Naive thymus-derived CD4-positive, alpha-beta T cell (primary cell): ENCODE measurements at regions not wholly inside any gene's neighbourhood (a gene's known extent, or its start where the extent isn't known, plus 50 kb on each side); places are given as distances from the start of the nearest gene placed in this dataset.

ENCODE experiments used
- ATAC-seq: fragments of 150-1000 bp; cut with Tn5 transposase; 2 replicates; pipeline ENCODE4 v1.10.0; 2021; ENCODE audit warnings: mild to moderate bottlenecking, moderate library complexity
- CTCF ChIA-PET: fragments of 350-600 bp; sonication (Branson Sonifier 250); formaldehyde crosslinking; loops from one replicate; lab custom pipeline; 2021; ENCODE audit warnings: antibody characterized with exemption; lab: Charles Lee
- POLR2A ChIA-PET: fragments of 350-600 bp; sonication (Branson Sonifier 250); formaldehyde crosslinking; loops from one replicate; lab custom pipeline; 2021; ENCODE audit warnings: antibody characterized with exemption, inconsistent platforms; lab: Charles Lee
- DNase-seq, 9 donors: peaks; one replicate each; pipeline versions ENCODE4 v3.0.0 to v3.0.0-alpha.2; 2020 to 2022; ENCODE audit warnings: mixed read lengths in 1 of 9
- H3K27ac ChIP-seq: one replicate; pipeline ENCODE4 v1.7.0; 2013; ENCODE audit warnings: mild to moderate bottlenecking, low read depth, low read length, moderate library complexity
- H3K27me3 ChIP-seq, 2 donors: one replicate each; pipeline ENCODE4 v1.7.0; 2013; ENCODE audit warnings: low read length in 2 of 2, mild to moderate bottlenecking in 2 of 2, moderate library complexity in 2 of 2; ENCODE audit not compliant: control insufficient read depth in 2 of 2, insufficient read depth in 2 of 2
- H3K36me3 ChIP-seq, 3 experiments: 1 replicate in 2 of 3; 2 replicates in 1 of 3; pipeline ENCODE4 v1.7.0; 2013; ENCODE audit warnings: low read length in 3 of 3, mild to moderate bottlenecking in 3 of 3, moderate library complexity in 1 of 3; ENCODE audit not compliant: insufficient read depth in 3 of 3, control insufficient read depth in 2 of 3
- H3K4me1 ChIP-seq, 2 donors: one replicate each; pipeline ENCODE4 v1.7.0; 2013; ENCODE audit warnings: low read length in 2 of 2, mild to moderate bottlenecking in 2 of 2, moderate library complexity in 1 of 2; ENCODE audit not compliant: control insufficient read depth in 2 of 2, insufficient read depth in 2 of 2
- H3K4me3 ChIP-seq: 2 replicates; pipeline ENCODE4 v1.7.0; 2013; ENCODE audit warnings: mild to moderate bottlenecking, low read length
- H3K9me3 ChIP-seq, 3 experiments: 1 replicate in 2 of 3; 2 replicates in 1 of 3; pipeline ENCODE4 v1.7.0; 2013; ENCODE audit warnings: low read length in 3 of 3; ENCODE audit not compliant: control insufficient read depth in 2 of 3
- H3K27ac Mint-ChIP-seq, 9 donors: one replicate each; pipeline ENCODE4 v1.8.0; 2020 to 2022; ENCODE audit warnings: mixed read lengths in 9 of 9, mild to moderate bottlenecking in 8 of 9, moderate library complexity in 5 of 9, inconsistent platforms in 2 of 9
- H3K27me3 Mint-ChIP-seq, 5 donors: one replicate each; pipeline ENCODE4 v1.8.0; 2021 to 2022; ENCODE audit warnings: mixed read lengths in 5 of 5, mild to moderate bottlenecking in 1 of 5
- H3K36me3 Mint-ChIP-seq, 5 donors: one replicate each; pipeline ENCODE4 v1.8.0; 2020 to 2022; ENCODE audit warnings: mixed read lengths in 5 of 5, mild to moderate bottlenecking in 3 of 5, inconsistent platforms in 1 of 5
- H3K4me1 Mint-ChIP-seq, 7 donors: one replicate each; pipeline ENCODE4 v1.8.0; 2020 to 2022; ENCODE audit warnings: mixed read lengths in 7 of 7, mild to moderate bottlenecking in 3 of 7, inconsistent platforms in 1 of 7
- H3K4me3 Mint-ChIP-seq, 10 donors: one replicate each; pipeline ENCODE4 v1.8.0; 2020 to 2022; ENCODE audit warnings: mild to moderate bottlenecking in 10 of 10, mixed read lengths in 10 of 10, moderate library complexity in 6 of 10, inconsistent platforms in 2 of 10
- H3K9me3 Mint-ChIP-seq, 11 donors: one replicate each; pipeline ENCODE4 v1.8.0; 2020 to 2022; ENCODE audit warnings: mixed read lengths in 11 of 11, mild to moderate bottlenecking in 4 of 11, inconsistent platforms in 1 of 11, moderate library complexity in 1 of 11
- intact Hi-C, 2 donors: fragments of 100-400 bp; cut with micrococcal nuclease; formaldehyde crosslinking; loops; one replicate each; pipeline ENCODE4 v1.15.1; 2023

- peak overlapping the region; percentile 17 to 89 (median 73) for H3K4me3 Mint-ChIP-seq
- Histone ChIP-seq H3K4me3 (no peak overlapping the region), H3K4me1 (peaks cover 0 to 17% of the 10 kb centered on the region in 2 donors), H3K36me3 (no peaks in the 10 kb centered on the region), H3K9me3 (no peaks in the 10 kb centered on the region), H3K27me3 (no peaks in the 10 kb centered on the region), H3K27ac (no peak overlapping the region)
- H3K27ac Mint-ChIP-seq: peak overlapping the region in 4 of 9 donors; percentile 28 to 72 (median 65)
- H3K36me3 Mint-ChIP-seq: peaks cover 0 to 4% (median 0%) of the 10 kb centered on the region in 5 donors
- H3K27me3 Mint-ChIP-seq: peaks cover 0 to 11% (median 6%) of the 10 kb centered on the region in 5 donors
- POLR2A ChIA-PET: interaction anchor here (0.5 to 1.1 kb wide), 2 partner anchors 83 to 734 kb away, joined by 3 to 4 read pairs; no protein-coding TSS in a partner anchor
- peak; percentile 51 for ATAC-seq
- intact Hi-C loops: loop anchor here in 1 of 2 donors (1.0 to 5.0 kb wide), 3 partner anchors 52 to 181 kb away; no protein-coding TSS in a partner anchor
- peak in 8 of 9 donors; percentile 2 to 32 (median 18) for DNase-seq
- CTCF ChIA-PET: no interaction called here
- H3K4me1 Mint-ChIP-seq: peaks cover 9 to 23% (median 20%) of the 10 kb centered on the region in 7 donors
- peaks cover 0 to 4% (median 0%) of the 10 kb centered on the region in 11 donors for H3K9me3 Mint-ChIP-seq
Measured at GRCh38 chr20:52494244-52494643, 302.7 kb upstream of the ZFP64 start.

DNA sequence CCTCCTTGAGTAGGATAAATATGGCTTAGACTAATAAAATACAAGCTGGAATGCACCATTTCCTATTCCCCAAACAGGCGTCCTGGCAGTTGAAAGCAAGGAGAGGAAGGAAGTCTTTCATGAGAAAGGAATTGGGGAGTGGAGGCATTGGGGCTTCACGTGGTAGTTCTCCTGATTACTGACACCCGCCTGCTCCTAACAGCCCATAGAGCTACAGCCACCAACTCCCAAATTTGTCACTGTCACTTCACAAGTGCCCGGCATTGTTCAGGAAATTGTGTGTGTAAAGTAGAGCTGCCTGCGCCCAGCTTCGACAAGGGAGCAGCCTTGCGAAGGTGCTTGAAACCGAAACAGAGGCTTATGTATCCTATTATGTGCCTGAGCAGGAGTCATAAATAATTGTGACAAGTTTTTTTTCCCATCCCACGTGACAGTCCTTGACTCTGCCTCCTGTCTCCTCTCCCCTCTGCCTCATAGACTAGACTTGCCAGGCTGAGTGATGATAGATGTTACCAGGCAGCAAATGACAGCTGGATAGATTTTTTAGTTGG, 301.7 kb upstream of the ZFP64 start:
- Histone ChIP-seq H3K27me3 (no peaks in the 10 kb centered on the region), H3K4me1 (peaks cover 0 to 17% of the 10 kb centered on the region in 2 donors), H3K27ac (no peak overlapping the region), H3K36me3 (no peaks in the 10 kb centered on the region), H3K9me3 (no peaks in the 10 kb centered on the region), H3K4me3 (peak overlapping the region; percentile 38)
- Mint-ChIP-seq H3K36me3 (peaks cover 0 to 4% (median 0%) of the 10 kb centered on the region in 5 donors), H3K4me1 (peaks cover 9 to 23% (median 20%) of the 10 kb centered on the region in 7 donors), H3K27me3 (peaks cover 0 to 11% (median 6%) of the 10 kb centered on the region in 5 donors), H3K27ac (peak overlapping the region in 6 of 9 donors; percentile 1 to 79 (median 70)), H3K4me3 (peak overlapping the region; percentile 38 to 85 (median 76)), H3K9me3 (peaks cover 0 to 4% (median 0%) of the 10 kb centered on the region in 11 donors)
- ATAC-seq (peak; percentile 54), DNase-seq (peak in 4 of 9 donors; percentile 6 to 16 (median 11))
- CTCF ChIA-PET: interaction anchor here (0.6 kb wide), 1 partner anchor 37 kb away, joined by 4 read pairs; no protein-coding TSS in a partner anchor
- intact Hi-C loops: loop anchor here in 1 of 2 donors (2.0 to 5.0 kb wide), 2 partner anchors 26 to 51 kb away; no protein-coding TSS in a partner anchor
- POLR2A ChIA-PET: interaction anchor here (1.1 kb wide), 2 partner anchors 17 to 82 kb away, joined by 4 read pairs; no protein-coding TSS in a partner anchor

DNA sequence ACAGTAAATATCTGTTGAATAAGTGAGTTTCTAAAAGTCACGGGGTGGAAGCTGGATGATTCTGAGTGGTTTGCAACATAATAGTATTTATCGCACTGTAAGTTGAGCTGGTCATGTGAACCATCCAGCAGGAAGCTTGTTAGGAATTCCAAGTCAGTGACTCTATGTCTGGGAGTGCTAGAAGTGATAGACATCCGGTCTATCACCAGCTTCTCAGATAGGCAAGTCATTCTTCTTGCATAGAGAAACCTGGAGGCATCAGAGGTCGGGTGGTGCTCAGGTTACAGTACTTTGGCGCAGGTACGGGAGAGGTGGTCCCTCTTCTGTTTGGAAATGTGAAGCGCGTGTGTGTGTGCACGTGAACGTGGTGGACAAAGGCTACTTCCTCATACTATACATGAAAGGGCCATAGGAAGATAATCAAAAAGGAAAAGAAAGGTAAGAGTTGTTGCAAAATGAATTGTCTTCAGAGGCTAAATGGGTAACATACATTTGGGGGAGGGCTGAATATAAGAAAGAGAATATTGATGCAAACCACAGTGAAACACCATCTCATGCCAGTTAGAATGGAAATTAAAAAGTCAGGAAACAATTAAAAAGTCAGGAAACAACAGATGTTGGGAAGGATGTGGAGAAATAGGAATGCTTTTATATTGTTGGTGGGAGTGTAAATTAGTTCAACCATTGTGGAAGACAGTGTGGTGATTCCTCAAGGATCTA, 299.3 kb upstream of the ZFP64 start:
- no peaks in the 10 kb centered on the region for H3K9me3 ChIP-seq
- H3K4me1 Mint-ChIP-seq: peaks cover 9 to 23% (median 20%) of the 10 kb centered on the region in 7 donors
- no peak for ATAC-seq
- H3K9me3 Mint-ChIP-seq: peaks cover 0 to 4% (median 0%) of the 10 kb centered on the region in 11 donors
- no peak overlapping the region for H3K27ac ChIP-seq
- CTCF ChIA-PET: interaction anchor here (0.6 kb wide), 1 partner anchor 684 kb away, joined by 3 read pairs; no protein-coding TSS in a partner anchor
- no peaks in the 10 kb centered on the region for H3K27me3 ChIP-seq
- H3K4me1 ChIP-seq: peaks cover 0 to 17% of the 10 kb centered on the region in 2 donors
- no peak overlapping the region for H3K4me3 ChIP-seq
- POLR2A ChIA-PET: interaction anchor here (0.5 to 0.8 kb wide), 3 partner anchors 19 to 590 kb away, joined by 3 read pairs; no protein-coding TSS in a partner anchor
- no peak for DNase-seq
- no peaks in the 10 kb centered on the region for H3K36me3 Mint-ChIP-seq
- intact Hi-C loops: loop anchor here in 1 of 2 donors (5.0 kb wide), 1 partner anchor 49 kb away; no protein-coding TSS in a partner anchor
- peaks cover 0 to 11% (median 6%) of the 10 kb centered on the region in 5 donors for H3K27me3 Mint-ChIP-seq
- H3K36me3 ChIP-seq: no peaks in the 10 kb centered on the region
- no peak overlapping the region for H3K4me3 Mint-ChIP-seq
- H3K27ac Mint-ChIP-seq: no peak overlapping the region

- Histone ChIP-seq H3K4me3 (no peak overlapping the region), H3K4me1 (no peaks in the 10 kb centered on the region), H3K9me3 (no peaks in the 10 kb centered on the region), H3K36me3 (no peaks in the 10 kb centered on the region), H3K27me3 (no peaks in the 10 kb centered on the region), H3K27ac (no peak overlapping the region)
- intact Hi-C loops: no loop called here
- ATAC-seq (no peak), DNase-seq (no peak)
- no peaks in the 10 kb centered on the region for H3K27me3 Mint-ChIP-seq
- no peak overlapping the region for H3K27ac Mint-ChIP-seq
- CTCF ChIA-PET: interaction anchor here (0.5 kb wide), 1 partner anchor 507 kb away, joined by 4 read pairs; no protein-coding TSS in a partner anchor
- H3K36me3 Mint-ChIP-seq: peaks cover 0 to 4% (median 0%) of the 10 kb centered on the region in 5 donors
- H3K4me1 Mint-ChIP-seq: peaks cover 0 to 8% (median 2%) of the 10 kb centered on the region in 7 donors
- POLR2A ChIA-PET: interaction anchor here (1.0 kb wide), 1 partner anchor 18 kb away, joined by 3 read pairs; no protein-coding TSS in a partner anchor
- peaks cover 0 to 9% (median 0%) of the 10 kb centered on the region in 11 donors for H3K9me3 Mint-ChIP-seq
- no peak overlapping the region for H3K4me3 Mint-ChIP-seq
Measured at GRCh38 chr20:52484438-52484837, 292.9 kb upstream of the ZFP64 start.

DNA sequence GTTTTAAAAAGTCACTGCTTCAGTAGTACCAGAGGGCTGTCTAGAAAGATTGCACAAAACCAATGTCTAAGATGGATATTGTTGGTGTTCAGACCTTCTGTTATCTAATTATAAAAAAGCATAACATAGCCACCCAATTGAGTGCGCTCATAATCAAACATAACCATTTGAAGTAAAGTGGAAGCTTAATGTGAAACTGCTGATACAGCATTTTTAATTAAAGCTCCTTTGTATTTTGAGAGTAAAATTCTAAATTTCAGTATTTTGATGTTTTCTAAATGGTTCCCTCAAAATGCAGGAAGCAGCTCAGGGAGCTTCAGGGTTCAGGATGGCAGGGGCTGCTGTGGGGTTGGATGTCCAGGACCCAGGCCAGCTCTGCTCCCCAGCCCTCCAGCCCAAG, 291.8 kb upstream of the ZFP64 start:
- Histone ChIP-seq H3K4me1 (no peaks in the 10 kb centered on the region), H3K9me3 (no peaks in the 10 kb centered on the region), H3K36me3 (no peaks in the 10 kb centered on the region), H3K27ac (no peak overlapping the region), H3K27me3 (no peaks in the 10 kb centered on the region), H3K4me3 (no peak overlapping the region)
- H3K4me3 Mint-ChIP-seq: no peak overlapping the region
- peaks cover 0 to 9% (median 0%) of the 10 kb centered on the region in 11 donors for H3K9me3 Mint-ChIP-seq
- no peak for DNase-seq
- H3K4me1 Mint-ChIP-seq: peaks cover 0 to 8% (median 2%) of the 10 kb centered on the region in 7 donors
- H3K27ac Mint-ChIP-seq: peak overlapping the region in 1 of 9 donors; percentile 45
- ChIA-PET POLR2A (no interaction called here), CTCF (no interaction called here)
- peaks cover 0 to 4% (median 0%) of the 10 kb centered on the region in 5 donors for H3K36me3 Mint-ChIP-seq
- intact Hi-C loops: no loop called here
- no peak for ATAC-seq
- no peaks in the 10 kb centered on the region for H3K27me3 Mint-ChIP-seq

DNA sequence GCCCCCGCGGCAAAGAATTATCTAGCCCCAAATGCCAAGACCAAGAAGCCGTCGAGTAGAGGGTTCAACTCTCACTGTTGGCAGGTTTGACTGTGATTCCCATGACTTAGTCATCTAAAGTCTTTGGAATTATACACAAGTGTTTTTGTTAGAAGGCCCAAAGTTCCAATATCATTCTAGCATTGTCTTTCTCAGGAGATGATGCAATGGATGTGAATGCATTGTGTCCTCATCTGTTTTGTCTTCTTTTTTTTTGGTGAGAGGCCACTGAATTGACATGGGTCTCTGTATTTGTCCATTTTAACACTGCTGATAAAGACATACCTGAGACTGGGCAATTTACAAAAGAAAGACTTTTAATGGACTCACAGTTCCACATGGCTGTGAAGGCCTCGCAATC, 290.5 kb upstream of the ZFP64 start:
- H3K4me3 ChIP-seq: no peak overlapping the region
- DNase-seq: no peak
- ChIA-PET POLR2A (no interaction called here), CTCF (no interaction called here)
- Mint-ChIP-seq H3K27me3 (no peaks in the 10 kb centered on the region), H3K4me3 (no peak overlapping the region), H3K27ac (no peak overlapping the region), H3K4me1 (peaks cover 0 to 8% (median 2%) of the 10 kb centered on the region in 7 donors), H3K36me3 (peaks cover 0 to 4% (median 0%) of the 10 kb centered on the region in 5 donors), H3K9me3 (peaks cover 0 to 9% (median 0%) of the 10 kb centered on the region in 11 donors)
- intact Hi-C loops: no loop called here
- H3K27ac ChIP-seq: no peak overlapping the region
- H3K36me3 ChIP-seq: no peaks in the 10 kb centered on the region
- H3K4me1 ChIP-seq: no peaks in the 10 kb centered on the region
- ATAC-seq: no peak
- H3K9me3 ChIP-seq: no peaks in the 10 kb centered on the region
- H3K27me3 ChIP-seq: no peaks in the 10 kb centered on the region
